Heart left ventricle (tissue), 16 donors: ENCODE measurements at regions not wholly inside any gene's neighbourhood (a gene's known extent, or its start where the extent isn't known, plus 50 kb on each side); places are given as distances from the start of the nearest gene placed in this dataset.

Experiments
- ATAC-seq, 4 donors: fragments of 200-7000 bp; cut with Tn5 transposase; one replicate each; pipeline ENCODE4 v1.9.1; 2020 to 2022; ENCODE audit warnings: moderate library complexity in 4 of 4, mild to moderate bottlenecking in 3 of 4, moderate number of reproducible peaks in 1 of 4
- DNase-seq, 5 donors: peaks; one replicate each; pipeline ENCODE4 v3.0.0-alpha.2; 2020
- H3K27ac ChIP-seq, 12 donors: fragments of 200-600 bp; sonication (generic) in 4 of 12; one replicate each; pipeline versions ENCODE4 v1.5.0 to v1.8.0; 2016 to 2022; ENCODE audit warnings: mild to moderate bottlenecking in 2 of 12
- H3K27me3 ChIP-seq, 9 donors: fragments of 200-600 bp; sonication (generic) in 2 of 9; one replicate each; pipeline versions ENCODE4 v1.5.1 to v1.8.0; 2016 to 2022; ENCODE audit warnings: mild to moderate bottlenecking in 3 of 9
- H3K36me3 ChIP-seq, 9 donors: fragments of 200-600 bp; sonication (generic) in 2 of 9; one replicate each; pipeline versions ENCODE4 v1.5.0 to v1.8.0; 2018 to 2022; ENCODE audit warnings: mild to moderate bottlenecking in 2 of 9
- H3K4me1 ChIP-seq, 12 donors: fragments of 200-600 bp; sonication (generic) in 4 of 12; one replicate each; pipeline versions ENCODE4 v1.5.0 to v1.8.0; 2016 to 2022; ENCODE audit warnings: mild to moderate bottlenecking in 3 of 12
- H3K4me3 ChIP-seq, 12 donors: fragments of 200-600 bp; sonication (generic) in 4 of 12; one replicate each; pipeline versions ENCODE4 v1.5.0 to v1.8.0; 2017 to 2022; ENCODE audit warnings: mild to moderate bottlenecking in 9 of 12, moderate library complexity in 4 of 12
- H3K9me3 ChIP-seq, 12 donors: fragments of 200-600 bp; sonication (generic) in 4 of 12; one replicate each; pipeline versions ENCODE4 v1.5.0 to v1.8.0; 2016 to 2022; ENCODE audit warnings: mild to moderate bottlenecking in 1 of 12
- CTCF ChIP-seq, 12 donors: fragments of 200-600 bp; sonication (generic) in 4 of 12; IDR thresholded peaks; one replicate each; pipeline versions ENCODE4 v1.5.0 to v1.8.0; 2018 to 2022; ENCODE audit warnings: antibody characterized with exemption in 12 of 12, mild to moderate bottlenecking in 5 of 12
- POLR2A ChIP-seq, 2 donors: fragments of 450-650 bp; IDR thresholded peaks; one replicate each; pipeline ENCODE4 v1.6.1; 2017; ENCODE audit warnings: antibody characterized with exemption in 2 of 2, mild to moderate bottlenecking in 2 of 2, moderate library complexity in 2 of 2
- WGBS, 4 donors: extraction: QIAGEN DNeasy Blood & Tissue Kit in 2 of 4; methylation state at CpG; one replicate each; pipeline versions ENCODE4 v1.1.5 to v1.1.7; 2013 to 2018; 5-methylcytosine and 5-hydroxymethylcytosine counted together
- intact Hi-C, 10 donors: fragments of 100-400 bp; cut with DNase I; formaldehyde crosslinking; loops; one replicate each; pipeline versions ENCODE4 v1.11.1 to v1.14.2; 2022
- donor health status: ischemic (EF 13 %, LVEDD 7.1; RV severe dilation, severe dysfunction).
- donor health status: healthy with polysubstance abuse.
- donor health status: DM: no; HTN: yes; CAD: no.
- donor health status: DM: no; HTN: no; CAD: no.
- donor health status: ischemic (EF 25% LVEDD 6.9; RV normal size, moderate dysfunction).
- donor health status: ischemic (EF 25% LVEDD 5.7; RV mildly dilated, moderate dysfunction).
- donor health status: healthy.
- donor health status: DM: yes; HTN: yes; CAD: no.
- donor health status: ischemic (EF 35%, LVEDD 5.7; RV mildly dilated, moderate dysfunction).
- donor health status: nonischemic (EF 11% LVEDD 7.7; RV severe dilation, severe dysfunction).
- donor health status: DM: yes; HTN: yes; CAD: no.
- donor health status: PGD.
- donor health status: ischemic (EF 29% LVEDD 5.4; RV normal size, mild dysfunction).
- donor health status: nonischemic (EF 23%, LVEDD 6.1; RV moderate dilation, normal function).

GRCh38 chr13:76630629-76631230 lies 255.5 kb downstream of the KCTD12 start:
- ATAC-seq (no peak), DNase-seq (no peak)
- TF ChIP-seq CTCF (IDR thresholded peaks at IDR 0.05) = no peak
- no peak for TF ChIP-seq POLR2A (IDR thresholded peaks at IDR 0.05)
- Histone ChIP-seq H3K36me3 (no peaks in the 10 kb centered on the region), H3K4me1 (peaks cover 0 to 4% (median 0%) of the 10 kb centered on the region in 12 donors), H3K9me3 (peaks cover 0 to 5% (median 0%) of the 10 kb centered on the region in 12 donors), H3K27me3 (no peaks in the 10 kb centered on the region), H3K27ac (no peak overlapping the region), H3K4me3 (no peak overlapping the region)
- 68 to 83% (median 78%) methylated on average over 5 of the region's 5 CpGs for WGBS, 4 donors
- intact Hi-C loops = no loop called here

GRCh38 chr13:76622315-76623040 lies 263.7 kb downstream of the KCTD12 start:
- DNase-seq = peak in 3 of 5 donors; percentile 25 to 46 (median 27)
- Histone ChIP-seq H3K27me3 (peaks cover 0 to 4% (median 0%) of the 10 kb centered on the region in 9 donors), H3K4me1 (peaks cover 0 to 20% (median 1%) of the 10 kb centered on the region in 12 donors), H3K36me3 (no peaks in the 10 kb centered on the region), H3K9me3 (peaks cover 0 to 8% (median 1%) of the 10 kb centered on the region in 12 donors), H3K27ac (peak overlapping the region in 3 of 12 donors; percentile 2 to 24 (median 13)), H3K4me3 (no peak overlapping the region)
- ATAC-seq = peak in 1 of 4 donors; percentile 47
- 42 to 66% (median 54%) methylated on average over 1 of the region's 1 CpG for WGBS, 4 donors
- intact Hi-C loops = no loop called here
- no peak for TF ChIP-seq POLR2A (IDR thresholded peaks at IDR 0.05)
- no peak for TF ChIP-seq CTCF (IDR thresholded peaks at IDR 0.05)

- TF ChIP-seq POLR2A (IDR thresholded peaks at IDR 0.05) = no peak
- TF ChIP-seq CTCF (IDR thresholded peaks at IDR 0.05) = no peak
- ATAC-seq (no peak), DNase-seq (no peak)
- no peak overlapping the region for H3K4me3 ChIP-seq
- no peaks in the 10 kb centered on the region for H3K36me3 ChIP-seq
- peaks cover 0 to 8% (median 0%) of the 10 kb centered on the region in 12 donors for H3K9me3 ChIP-seq
- peaks cover 0 to 20% (median 1%) of the 10 kb centered on the region in 12 donors for H3K4me1 ChIP-seq
- H3K27ac ChIP-seq = no peak overlapping the region
- peaks cover 0 to 4% (median 0%) of the 10 kb centered on the region in 9 donors for H3K27me3 ChIP-seq
- intact Hi-C loops = no loop called here
These were observed 264.5 kb downstream of the KCTD12 start for GRCh38 chr13:76621705-76622104.

- intact Hi-C loops = no loop called here
- no peak for ATAC-seq
- Histone ChIP-seq H3K4me3 (no peak overlapping the region), H3K9me3 (peaks cover 0 to 8% (median 0%) of the 10 kb centered on the region in 12 donors), H3K27ac (no peak overlapping the region), H3K4me1 (peaks cover 0 to 20% (median 1%) of the 10 kb centered on the region in 12 donors), H3K36me3 (no peaks in the 10 kb centered on the region), H3K27me3 (peaks cover 0 to 4% (median 0%) of the 10 kb centered on the region in 9 donors)
- WGBS, 4 donors = 74 to 84% (median 84%) methylated on average over 5 of the region's 5 CpGs
- DNase-seq = no peak
- no peak for TF ChIP-seq CTCF (IDR thresholded peaks at IDR 0.05)
- no peak for TF ChIP-seq POLR2A (IDR thresholded peaks at IDR 0.05)
These were observed 266.2 kb downstream of the KCTD12 start for GRCh38 chr13:76620036-76620435.
